ENCODE measurements at regions not wholly inside any gene's neighbourhood (a gene's known extent, or its start where the extent isn't known, plus 50 kb on each side); places are given as distances from the start of the nearest gene placed in this dataset.

GRCh38 chr10:10247585-10247984, 770.1 kb upstream of the CELF2 start:
- TF ChIP-seq POLR2A (IDR thresholded peaks at IDR 0.05), result no peak
- TF ChIP-seq CTCF (IDR thresholded peaks at IDR 0.05), result no peak
